GM18511 (cell line): ENCODE measurements at regions not wholly inside any gene's neighbourhood (a gene's known extent, or its start where the extent isn't known, plus 50 kb on each side); places are given as distances from the start of the nearest gene placed in this dataset.
"Not testable (repeated sequence)": the region's sequence is repeated elsewhere in the genome, so short reads cannot be mapped to it uniquely, and the experiment has no call there.

Experiments
- ATAC-seq: cut with Tn5 transposase; IDR thresholded peaks from one replicate; pipeline ENCODE4 v1.9.1; 2021; ENCODE audit warnings: mild to moderate bottlenecking, moderate library complexity; ENCODE audit not compliant: unreplicated experiment

- ATAC-seq: no peak
Observed at GRCh38 chrX:124234348-124234747, 98.1 kb upstream of the TEX13D start.

GRCh38 chrX:124238268-124238667 is 94.2 kb upstream of the TEX13D start:
- no peak for ATAC-seq

- ATAC-seq: no peak
Observed at GRCh38 chrX:124239324-124239723, 93.1 kb upstream of the TEX13D start.

- ATAC-seq: peak; percentile 95
Observed at GRCh38 chrX:124239911-124240310, 92.5 kb upstream of the TEX13D start.

GRCh38 chrX:124240422-124240821 is 92.0 kb upstream of the TEX13D start:
- ATAC-seq: peak; percentile 4

- ATAC-seq: no peak
Observed at GRCh38 chrX:124242131-124242530, 90.3 kb upstream of the TEX13D start.

GRCh38 chrX:124249345-124249744 is 83.1 kb upstream of the TEX13D start:
- peak; percentile 67 for ATAC-seq

GRCh38 chrX:124250835-124251437 is 81.5 kb upstream of the TEX13D start:
- no peak for ATAC-seq

- no peak for ATAC-seq
Observed at GRCh38 chrX:124254611-124255010, 77.8 kb upstream of the TEX13D start.

- ATAC-seq: no peak
Observed at GRCh38 chrX:124256216-124256615, 76.2 kb upstream of the TEX13D start.

GRCh38 chrX:124256629-124257380 is 75.7 kb upstream of the TEX13D start:
- no peak for ATAC-seq

GRCh38 chrX:124257924-124258702 is 74.3 kb upstream of the TEX13D start:
- no peak for ATAC-seq

- ATAC-seq: no peak
Observed at GRCh38 chrX:124260845-124261244, 71.6 kb upstream of the TEX13D start.

GRCh38 chrX:124263743-124264142 is 68.7 kb upstream of the TEX13D start:
- no peak for ATAC-seq

- no peak for ATAC-seq
Observed at GRCh38 chrX:124268099-124268498, 64.4 kb upstream of the TEX13D start.

GRCh38 chrX:124269881-124270280 is 62.6 kb upstream of the TEX13D start:
- ATAC-seq: no peak

- not testable (repeated sequence) for ATAC-seq
Observed at GRCh38 chrX:124271599-124271998, 60.9 kb upstream of the TEX13D start.

- no peak for ATAC-seq
Observed at GRCh38 chrX:124272370-124272982, 60.0 kb upstream of the TEX13D start.

GRCh38 chrX:124274438-124275181 is 57.9 kb upstream of the TEX13D start:
- ATAC-seq: no peak

GRCh38 chrX:124275182-124275894 is 57.1 kb upstream of the TEX13D start:
- no peak for ATAC-seq
